Sciatic nerve (tissue), 2 donors: ENCODE measurements at regions not wholly inside any gene's neighbourhood (a gene's known extent, or its start where the extent isn't known, plus 50 kb on each side); places are given as distances from the start of the nearest gene placed in this dataset.

Source experiments
- ATAC-seq: fragments of 200-7000 bp; cut with Tn5 transposase; one replicate; pipeline ENCODE4 v1.9.1; 2020; ENCODE audit warnings: mild to moderate bottlenecking, moderate library complexity
- DNase-seq: peaks from one replicate; pipeline ENCODE4 v3.0.0-alpha.2; 2020; ENCODE audit warnings: low spot score
- intact Hi-C: fragments of 100-400 bp; cut with DNase I; formaldehyde crosslinking; loops from one replicate; pipeline ENCODE4 v1.14.2; 2022
- donor health status: DM: no; HTN: no; CAD: no.
- donor health status: DM: no; HTN: no; CAD: no.

- DNase-seq (no peak), ATAC-seq (no peak)
Observed at GRCh38 chr18:50472941-50473340, 86.9 kb upstream of the MAPK4 start.

GRCh38 chr18:50473881-50474280, 86.0 kb upstream of the MAPK4 start:
- ATAC-seq (no peak), DNase-seq (no peak)
- intact Hi-C loops, result no loop called here

More at GRCh38 chr18:50472941-50473340, 86.9 kb upstream of the MAPK4 start:
- intact Hi-C loops, result no loop called here

DNA sequence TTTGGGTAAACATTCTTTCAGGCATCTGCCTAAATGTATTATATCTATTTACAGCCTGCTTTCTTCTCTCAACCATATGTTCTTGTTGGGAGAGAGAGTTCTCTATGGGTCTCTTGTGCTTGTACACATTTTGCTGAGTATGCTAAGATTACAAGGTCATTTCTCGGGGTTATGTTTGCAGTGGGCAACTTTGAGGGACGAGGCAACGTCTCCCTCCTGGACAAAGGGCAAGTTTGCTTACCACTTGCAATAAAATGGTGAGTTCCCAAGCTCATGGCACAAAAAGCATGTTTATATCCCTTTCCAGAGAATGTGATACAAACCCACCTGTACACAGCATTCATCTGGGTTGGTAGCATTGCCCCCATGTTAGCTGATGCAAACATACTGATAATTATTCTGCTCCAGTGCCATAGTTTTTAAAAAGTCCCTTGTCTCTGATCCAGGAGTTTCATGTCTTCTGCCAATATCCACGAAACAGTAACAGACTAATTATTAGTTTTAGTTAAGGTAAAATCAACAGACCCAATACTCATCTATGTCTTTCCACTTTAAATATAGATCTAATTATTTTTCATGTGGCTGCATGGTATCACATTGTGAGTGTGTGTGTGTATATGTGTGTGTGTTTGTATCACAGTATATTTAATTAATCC, 84.2 kb upstream of the MAPK4 start:
- DNase-seq (no peak), ATAC-seq (no peak)
- intact Hi-C loops, result no loop called here

GRCh38 chr18:50492097-50492496, 67.8 kb upstream of the MAPK4 start:
- no peak for DNase-seq
- intact Hi-C loops, result no loop called here
- no peak for ATAC-seq

DNA sequence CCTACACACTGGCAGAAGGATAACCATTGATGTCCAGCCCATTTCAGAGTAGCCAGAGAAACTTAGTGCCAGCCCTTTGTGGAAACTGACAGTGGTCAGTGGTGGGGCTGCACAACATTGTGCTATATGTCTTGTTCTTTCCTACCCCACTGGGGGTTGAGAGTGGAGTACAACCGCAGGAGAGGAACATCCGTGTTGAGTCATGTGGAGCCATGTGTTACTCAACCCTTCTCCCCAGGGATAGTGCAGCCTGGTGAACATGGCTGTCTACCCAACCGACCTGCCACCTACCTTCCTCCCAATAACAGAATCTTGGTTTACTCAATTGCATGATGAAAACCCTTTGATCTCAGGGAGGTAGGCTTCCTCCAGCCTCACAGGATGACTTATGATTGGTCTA, 65.3 kb upstream of the MAPK4 start:
- no peak for DNase-seq
- intact Hi-C loops, result no loop called here
- ATAC-seq, result no peak

DNA sequence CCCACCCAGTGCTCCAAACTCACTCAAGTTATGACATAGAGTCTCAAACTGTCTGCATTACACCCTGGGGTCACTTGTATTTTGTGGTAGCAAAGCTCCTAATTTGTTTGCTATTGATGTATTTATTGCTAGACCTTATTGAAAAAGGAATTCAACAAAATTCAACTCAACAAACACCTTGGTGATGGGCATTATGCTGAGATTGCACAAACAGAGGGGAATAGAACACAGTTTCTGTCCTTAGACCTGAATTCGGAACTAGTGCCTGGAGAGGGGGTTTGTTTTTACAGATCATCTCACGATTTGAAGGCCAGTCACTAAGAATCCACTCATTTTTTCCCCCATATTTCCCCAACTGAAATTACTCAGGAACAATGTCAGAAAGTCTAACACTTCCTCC, 53.5 kb upstream of the MAPK4 start:
- intact Hi-C loops, result no loop called here
- ATAC-seq (no peak), DNase-seq (no peak)

DNA sequence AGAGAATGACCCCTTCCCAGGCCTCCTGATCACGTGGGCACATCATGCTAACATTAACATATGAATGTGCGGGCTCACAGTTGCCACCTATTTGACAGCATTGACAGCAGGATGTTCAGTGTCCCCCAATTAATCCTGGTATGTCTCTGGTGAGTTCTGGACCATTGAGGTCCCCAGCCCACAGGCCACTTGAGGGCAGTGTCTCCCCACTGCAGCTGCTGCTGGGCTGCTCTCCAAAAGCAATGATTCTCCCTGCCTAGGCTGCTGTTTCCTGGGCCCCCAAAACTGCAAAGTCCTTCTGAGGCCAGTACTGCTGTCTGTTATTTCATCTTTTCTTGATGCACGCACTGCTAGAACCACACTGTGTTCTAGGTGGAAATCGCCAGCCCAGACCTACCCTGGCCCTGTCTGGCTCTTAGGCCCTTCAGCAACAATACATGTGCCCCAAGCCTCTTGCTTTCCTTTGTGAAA, 52.7 kb upstream of the MAPK4 start:
- intact Hi-C loops, result no loop called here
- DNase-seq (no peak), ATAC-seq (peak; percentile 65)

DNA sequence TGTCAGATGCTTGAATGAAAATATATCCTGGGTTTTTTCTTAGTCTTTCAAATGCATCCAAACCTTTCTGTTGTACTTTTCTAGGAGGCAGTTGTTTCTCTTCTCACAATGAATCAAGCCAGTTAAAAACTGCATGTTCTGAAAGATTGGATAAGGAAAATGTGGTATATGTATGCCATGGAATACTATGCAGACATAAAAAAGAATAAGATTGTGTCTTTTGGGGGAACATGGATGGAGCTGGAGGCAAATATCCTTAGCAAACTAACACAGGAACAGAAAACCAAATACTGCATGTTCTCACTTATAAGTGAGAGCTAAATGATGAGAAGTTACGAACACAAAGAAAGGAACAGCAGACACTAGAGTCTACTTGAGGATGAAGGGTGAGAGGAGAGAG, 51.7 kb upstream of the MAPK4 start:
- DNase-seq, result no peak
- no peak for ATAC-seq
- intact Hi-C loops, result no loop called here

DNA sequence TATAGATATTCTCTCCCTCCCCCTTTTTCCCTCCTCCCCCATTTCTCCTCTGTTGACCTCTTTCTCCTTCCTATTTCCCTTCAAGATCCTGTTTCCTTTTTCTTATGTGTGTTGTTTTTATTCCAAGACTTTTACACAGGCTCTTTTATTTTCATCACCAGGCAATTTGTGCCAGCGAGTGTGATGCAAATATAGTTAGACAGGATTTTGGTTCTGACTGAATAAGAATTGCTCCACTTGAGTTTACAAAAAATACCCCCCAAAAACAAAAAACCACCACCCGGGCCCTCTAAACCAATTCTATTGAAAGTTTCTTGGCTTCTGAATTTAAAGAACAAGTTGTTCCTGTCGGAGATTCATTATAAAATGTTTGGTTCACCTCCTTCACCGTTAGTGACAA, 50.9 kb upstream of the MAPK4 start:
- ATAC-seq (no peak), DNase-seq (no peak)
- intact Hi-C loops, result no loop called here
